Endothelial cell of umbilical vein (primary cell): ENCODE measurements at regions not wholly inside any gene's neighbourhood (a gene's known extent, or its start where the extent isn't known, plus 50 kb on each side); places are given as distances from the start of the nearest gene placed in this dataset.

Experiments
- BruUV-seq: library from RNA; stranded (reverse); fragments of 400-500 nt; replicated peaks from 2 replicates; lab custom pipeline; 2021; lab: Mats Ljungman, UMichigan
- CTCF ChIA-PET: fragments of 300-600, 350-600 bp; sonication (Branson Sonifier 250); formaldehyde crosslinking; loops from one replicate; lab custom pipeline; 2021; ENCODE audit warnings: antibody characterized with exemption, inconsistent platforms; lab: Charles Lee
- POLR2A ChIA-PET: fragments of 300-600, 350-600 bp; sonication (Branson Sonifier 250); formaldehyde crosslinking; loops from one replicate; lab custom pipeline; 2021; ENCODE audit warnings: antibody characterized with exemption, inconsistent platforms; lab: Charles Lee
- DNase-seq: peaks from one replicate; pipeline ENCODE4 v3.0.0-alpha.2; 2011; ENCODE audit warnings: low read depth, low spot score
- FAIRE-seq: peaks from 2 replicates; lab custom pipeline; 2011; peaks lifted over from hg19 to GRCh38; lab: Jason Lieb, UNC
- H2AFZ ChIP-seq: 2 replicates; pipeline ENCODE4 v1.6.0; 2012; ENCODE audit warnings: low read depth, low read length, control low read depth, inconsistent platforms
- H3K27ac ChIP-seq: 2 replicates; pipeline ENCODE4 v1.5.1; 2011; ENCODE audit warnings: low read depth, mild to moderate bottlenecking, control low read depth, low read length, moderate library complexity; ENCODE audit not compliant: insufficient read depth
- H3K27me3 ChIP-seq, 2 experiments: 2 replicates each; pipeline versions ENCODE4 v1.6.0 to v1.6.1; 2011; ENCODE audit warnings: low read length in 2 of 2, mixed read lengths in 1 of 2; ENCODE audit not compliant: control insufficient read depth in 2 of 2, insufficient read depth in 2 of 2
- H3K36me3 ChIP-seq, 2 experiments: 2 replicates in 1 of 2; 3 replicates in 1 of 2; pipeline ENCODE4 v1.5.1; 2011; ENCODE audit warnings: low read length in 2 of 2, mild to moderate bottlenecking in 1 of 2, moderate library complexity in 1 of 2; ENCODE audit not compliant: control insufficient read depth in 2 of 2, insufficient read depth in 2 of 2; ENCODE audit errors: extremely low read depth in 1 of 2
- H3K4me1 ChIP-seq: 3 replicates; pipeline ENCODE4 v1.5.1; 2011; ENCODE audit warnings: mild to moderate bottlenecking, low read length; ENCODE audit not compliant: control insufficient read depth, insufficient read depth; ENCODE audit errors: extremely low read depth
- H3K4me2 ChIP-seq: 2 replicates; pipeline ENCODE4 v1.6.1; 2011; ENCODE audit warnings: low read length, control low read depth, mixed read lengths; ENCODE audit not compliant: insufficient read depth
- H3K4me3 ChIP-seq, 3 experiments: fragments of 200-600 bp in 1 of 3; sonication (generic), shearing (Covaris generic) in 1 of 3; replicated peaks in 1 of 3; 2 replicates each; pipeline ENCODE4 v1.5.1; 2011 to 2016; ENCODE audit warnings: control low read depth in 3 of 3, low read length in 3 of 3, mild to moderate bottlenecking in 2 of 3, inconsistent platforms in 1 of 3, low read depth in 1 of 3, moderate library complexity in 1 of 3; ENCODE audit not compliant: insufficient read depth in 1 of 3
- H3K79me2 ChIP-seq: 2 replicates; pipeline ENCODE4 v1.6.0; 2012; ENCODE audit warnings: low read length, inconsistent platforms; ENCODE audit not compliant: control insufficient read depth, insufficient read depth
- H3K9ac ChIP-seq: replicated peaks from 2 replicates; pipeline ENCODE3; 2011; ENCODE audit warnings: low read length, control low read depth; ENCODE audit not compliant: insufficient read depth; ENCODE audit errors: extremely low read depth
- H3K9me1 ChIP-seq: replicated peaks from 3 replicates; pipeline ENCODE4 v1.6.0; 2011; ENCODE audit warnings: mild to moderate bottlenecking, low read length; ENCODE audit not compliant: control insufficient read depth, insufficient read depth; ENCODE audit errors: extremely low read depth
- H3K9me3 ChIP-seq: replicated peaks from 2 replicates; pipeline ENCODE4 v1.5.1; 2012; ENCODE audit warnings: low read length, inconsistent platforms; ENCODE audit not compliant: control insufficient read depth, insufficient read depth
- H4K20me1 ChIP-seq: replicated peaks from 2 replicates; pipeline ENCODE3; 2011; ENCODE audit warnings: mild to moderate bottlenecking, low read length; ENCODE audit not compliant: control insufficient read depth, insufficient read depth; ENCODE audit errors: extremely low read depth
- CTCF ChIP-seq, 2 donors: IDR thresholded peaks; 1 replicate in 1 of 2; 2 replicates in 1 of 2; pipeline ENCODE4 v1.5.1; 2011; ENCODE audit warnings: low read length in 2 of 2, mild to moderate bottlenecking in 2 of 2, moderate library complexity in 2 of 2, control low read depth in 1 of 2, inconsistent platforms in 1 of 2, low read depth in 1 of 2; ENCODE audit not compliant: insufficient read depth in 1 of 2; ENCODE audit errors: extremely low read depth in 1 of 2
- EZH2 ChIP-seq: IDR thresholded peaks from 2 replicates; pipeline ENCODE4 v1.6.1; 2012; ENCODE audit warnings: borderline replicate concordance, low read depth, mild to moderate bottlenecking, moderate library complexity, low read length, inconsistent platforms; ENCODE audit not compliant: severe bottlenecking
- FOS ChIP-seq: IDR thresholded peaks from 2 replicates; pipeline ENCODE4 v1.6.1; 2011; ENCODE audit warnings: mild to moderate bottlenecking, low read length, moderate library complexity, borderline replicate concordance; ENCODE audit not compliant: insufficient read depth
- GATA2 ChIP-seq: IDR thresholded peaks from 2 replicates; pipeline ENCODE4 v1.7.0; 2011; ENCODE audit warnings: low read depth, mild to moderate bottlenecking, moderate library complexity, mixed read lengths, low read length; ENCODE audit not compliant: insufficient read length, insufficient read depth
- MYC ChIP-seq: IDR thresholded peaks from one replicate; pipeline ENCODE4 v1.6.1; 2011; ENCODE audit warnings: mild to moderate bottlenecking, low read depth, low read length
- POLR2AphosphoS5 ChIP-seq: IDR thresholded peaks from 2 replicates; pipeline ENCODE4 v1.6.1; 2012; ENCODE audit warnings: low read depth, mild to moderate bottlenecking, control low read depth, low read length, moderate library complexity; ENCODE audit not compliant: insufficient read depth
- dilution Hi-C: fragments of 300-500 bp; cut with MboI; formaldehyde crosslinking; loops from one replicate; pipeline ENCODE4 v1.15.0; 2019; ENCODE audit warnings: low sequenced_read_pairs; ENCODE audit not compliant: extremely low pct_ligation_motif_present
- intact Hi-C: fragments of 100-400 bp; cut with micrococcal nuclease; formaldehyde crosslinking; loops from one replicate; pipeline ENCODE4 v1.10.0; 2022

- DNase-seq = no peak
- H3K4me2 ChIP-seq = no peak overlapping the region
- H4K20me1 ChIP-seq = no peaks in the 10 kb centered on the region
- H3K9me1 ChIP-seq = no peaks in the 10 kb centered on the region
- no peak overlapping the region for H2AFZ ChIP-seq
- intact Hi-C loops = no loop called here
- H3K27ac ChIP-seq = no peak overlapping the region
- CTCF ChIA-PET = no interaction called here
- H3K9ac ChIP-seq = no peak overlapping the region
- H3K9me3 ChIP-seq = no peaks in the 10 kb centered on the region
- no peaks in the 10 kb centered on the region for H3K79me2 ChIP-seq
- no peaks in the 10 kb centered on the region for H3K27me3 ChIP-seq
- H3K4me1 ChIP-seq = no peaks in the 10 kb centered on the region
- POLR2A ChIA-PET = no interaction called here
- TF ChIP-seq FOS (no peak), CTCF (IDR thresholded peaks at IDR 0.05; ENCODE audit: extremely low read depth in 1 of 2, insufficient read depth in 1 of 2, low read depth in 1 of 2, low read length in 2 of 2) (no peak), GATA2 (no peak), POLR2AphosphoS5 (no peak), MYC (no peak), EZH2 (no peak)
- no peak overlapping the region for H3K4me3 ChIP-seq
- no peak for FAIRE-seq
- dilution Hi-C loops = no loop called here
- no TSS peak for BruUV-seq
- no peaks in the 10 kb centered on the region for H3K36me3 ChIP-seq
Observed at GRCh38 chr21:32130031-32130891, 148.6 kb downstream of the MIS18A start.
